HEK293 (cell line): ENCODE measurements at regions not wholly inside any gene's neighbourhood (a gene's known extent, or its start where the extent isn't known, plus 50 kb on each side); places are given as distances from the start of the nearest gene placed in this dataset.
"Not testable (repeated sequence)": the region's sequence is repeated elsewhere in the genome, so short reads cannot be mapped to it uniquely, and the experiment has no call there.

Source experiments
- CTCF ChIA-PET: fragments of 350-600 bp; formaldehyde crosslinking; extraction: SDS; loops from one replicate; lab custom pipeline; 2021; ENCODE audit warnings: antibody characterized with exemption; lab: Yijun Ruan, JAX
- POLR2A ChIA-PET: fragments of 300-600 bp; formaldehyde crosslinking; extraction: SDS; loops from one replicate; lab custom pipeline; 2020; ENCODE audit warnings: antibody characterized with exemption, inconsistent platforms; lab: Yijun Ruan, JAX
- H3K27ac ChIP-seq: fragments of 200-500 bp; sonication (Bioruptor generic); 2 replicates; pipeline ENCODE4 v1.5.1; 2014; ENCODE audit warnings: low read depth, low read length, control low read depth, inconsistent platforms; ENCODE audit errors: extremely low read depth
- H3K36me3 ChIP-seq, 2 experiments: fragments of 200-500 bp in 1 of 2; sonication (Bioruptor generic) in 1 of 2; 1 replicate in 1 of 2; 2 replicates in 1 of 2; pipeline ENCODE4 v1.5.1; 2014 to 2017; ENCODE audit warnings: inconsistent platforms in 2 of 2, low read length in 2 of 2; ENCODE audit not compliant: control insufficient read depth in 2 of 2, insufficient read depth in 1 of 2
- H3K4me1 ChIP-seq: fragments of 200-500 bp; sonication (Bioruptor generic); 2 replicates; pipeline ENCODE4 v1.5.1; 2014; ENCODE audit warnings: mild to moderate bottlenecking, low read length, inconsistent platforms; ENCODE audit not compliant: control insufficient read depth, insufficient read depth
- H3K4me3 ChIP-seq: 2 replicates; pipeline ENCODE4 v1.5.1; 2011; ENCODE audit warnings: low read depth, mild to moderate bottlenecking, control low read depth, low read length, moderate library complexity
- H3K9me3 ChIP-seq: fragments of 200-500 bp; sonication (Bioruptor generic); 2 replicates; pipeline ENCODE4 v1.5.1; 2014; ENCODE audit warnings: low read depth, low read length, inconsistent platforms; ENCODE audit not compliant: control insufficient read depth, insufficient read depth
- GLIS1 ChIP-seq: fragments of 450-650 bp; formaldehyde crosslinking; IDR thresholded peaks from 2 replicates; pipeline ENCODE4 v1.5.1; 2016; ENCODE audit warnings: missing biosample characterization, missing genetic modification characterization
- HIC1 ChIP-seq: fragments of 450-650 bp; formaldehyde crosslinking; IDR thresholded peaks from 2 replicates; pipeline ENCODE4 v1.5.1; 2016; ENCODE audit warnings: missing biosample characterization, missing genetic modification characterization
- TCF7L2 ChIP-seq: IDR thresholded peaks from 2 replicates; pipeline ENCODE4 v1.6.1; 2011; ENCODE audit warnings: low read depth, mild to moderate bottlenecking, inconsistent platforms, low read length, moderate library complexity, borderline replicate concordance
- ZBTB17 ChIP-seq: fragments of 450-650 bp; formaldehyde crosslinking; IDR thresholded peaks from 2 replicates; pipeline ENCODE4 v1.5.1; 2016; ENCODE audit warnings: missing biosample characterization, missing genetic modification characterization
- ZFHX2 ChIP-seq: fragments of 450-650 bp; formaldehyde crosslinking; conservative IDR thresholded peaks from 2 replicates; pipeline ENCODE4 v1.5.1; 2016; ENCODE audit warnings: missing biosample characterization, missing genetic modification characterization
- ZFP69B ChIP-seq: fragments of 450-650 bp; formaldehyde crosslinking; IDR thresholded peaks from 2 replicates; pipeline ENCODE4 v1.5.1; 2016; ENCODE audit warnings: missing biosample characterization, missing genetic modification characterization
- ZIC2 ChIP-seq: fragments of 450-650 bp; formaldehyde crosslinking; IDR thresholded peaks from 2 replicates; pipeline ENCODE4 v1.5.1; 2016; ENCODE audit warnings: missing biosample characterization, missing genetic modification characterization
- ZNF571 ChIP-seq: fragments of 450-650 bp; formaldehyde crosslinking; IDR thresholded peaks from 2 replicates; pipeline ENCODE4 v1.5.0; 2017; ENCODE audit warnings: missing biosample characterization, missing genetic modification characterization
- ZNF639 ChIP-seq: fragments of 450-650 bp; formaldehyde crosslinking; IDR thresholded peaks from 2 replicates; pipeline ENCODE4 v1.5.1; 2016; ENCODE audit warnings: missing biosample characterization, missing genetic modification characterization
- ZNF670 ChIP-seq: fragments of 450-650 bp; formaldehyde crosslinking; IDR thresholded peaks from 2 replicates; pipeline ENCODE4 v1.5.1; 2016; ENCODE audit warnings: missing biosample characterization, missing genetic modification characterization, low read depth
- ZNF677 ChIP-seq: fragments of 450-650 bp; IDR thresholded peaks from 2 replicates; pipeline ENCODE4 v1.5.0; 2018; ENCODE audit warnings: missing biosample characterization, mild to moderate bottlenecking, missing genetic modification characterization, moderate library complexity
- TF ChIP-seq, protein P1 (sequence below): fragments of 450-650 bp; IDR thresholded peaks from 2 replicates; pipeline ENCODE4 v1.5.1; 2018; ENCODE audit warnings: missing biosample characterization, missing genetic modification characterization

GRCh38 chr20:48400009-48400408 lies 427.8 kb downstream of the PREX1 start (continued):
- TF ChIP-seq ZNF677 (tag by site-specific recombination): no peak

- H3K4me3 ChIP-seq: no peak overlapping the region
- no peaks in the 10 kb centered on the region for H3K4me1 ChIP-seq
- TF ChIP-seq GLIS1 (tag by site-specific recombination) (peak; percentile 89), HIC1 (no peak), ZIC2 (tag by site-specific recombination) (peak; percentile 61)
- ChIA-PET POLR2A (no interaction called here), CTCF (interaction anchor here (0.5 kb wide), 1 partner anchor 69 kb away, joined by 3 read pairs; no protein-coding TSS in a partner anchor)
- no peaks in the 10 kb centered on the region for H3K9me3 ChIP-seq
- H3K36me3 ChIP-seq: no peaks in the 10 kb centered on the region
- no peak overlapping the region for H3K27ac ChIP-seq
Observed at GRCh38 chr20:48398506-48399449, 429.0 kb downstream of the PREX1 start.

DNA sequence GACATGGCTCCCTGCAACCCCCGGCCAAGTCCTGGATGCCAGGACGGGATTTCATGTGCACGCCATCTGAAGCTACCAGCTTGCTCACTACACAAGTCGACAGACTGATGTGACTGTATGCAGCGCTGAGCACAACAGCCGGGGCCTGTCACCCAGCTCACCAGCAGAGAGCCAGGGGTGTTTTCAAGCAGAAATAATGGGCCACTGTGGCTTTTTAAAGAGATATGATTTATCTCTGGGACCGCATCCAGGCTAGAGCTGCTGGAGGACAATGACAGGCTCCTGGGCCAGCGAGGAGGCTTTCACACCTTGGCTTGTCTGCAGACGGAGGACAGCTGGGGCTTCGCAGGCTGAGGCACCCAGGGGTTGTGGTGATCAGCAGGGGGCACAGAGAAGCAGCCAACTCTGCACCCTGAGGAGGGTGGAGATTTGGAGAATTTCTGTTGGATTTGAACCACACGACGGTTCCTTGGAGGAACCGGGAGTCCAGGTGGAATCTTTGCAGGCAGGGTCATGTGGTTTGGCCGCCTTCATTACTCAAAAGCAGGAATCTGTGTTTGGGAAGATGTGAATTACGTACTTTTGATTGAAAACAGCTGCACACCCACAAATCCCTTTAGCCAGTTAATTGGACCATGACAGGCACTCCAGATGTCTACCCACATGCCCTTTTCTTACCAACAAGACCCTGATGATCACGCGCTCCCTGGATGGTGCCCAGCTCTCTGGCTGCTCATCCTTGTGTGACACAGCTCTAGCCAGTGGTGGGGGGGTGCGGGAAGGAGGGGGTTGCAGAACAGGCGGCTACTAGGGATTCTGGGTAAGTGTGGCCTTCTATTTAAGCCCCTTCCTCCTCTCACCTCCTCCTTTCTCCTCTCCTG lies 430.6 kb downstream of the PREX1 start:
- H3K4me3 ChIP-seq, POLR2A ChIA-PET, H3K9me3 ChIP-seq, H3K27ac ChIP-seq, H3K36me3 ChIP-seq, H3K4me1 ChIP-seq: not testable (repeated sequence)
- CTCF ChIA-PET: interaction anchor here (1.3 kb wide), 1 partner anchor 223 kb away, joined by 3 read pairs; no protein-coding TSS in a partner anchor

GRCh38 chr20:48395816-48396546 lies 431.8 kb downstream of the PREX1 start:
- Histone ChIP-seq H3K9me3 (no peaks in the 10 kb centered on the region), H3K27ac (no peak overlapping the region), H3K36me3 (no peaks in the 10 kb centered on the region), H3K4me1 (no peaks in the 10 kb centered on the region), H3K4me3 (no peak overlapping the region)
- ChIA-PET POLR2A (no interaction called here), CTCF (interaction anchor here (0.7 to 1.8 kb wide), 2 partner anchors 718 to 732 kb away, joined by 3 to 7 read pairs; no protein-coding TSS in a partner anchor)
- TF ChIP-seq ZFP69B (tag by site-specific recombination) (no peak), TCF7L2 (no peak), ZBTB17 (tag by site-specific recombination) (no peak), ZNF571 (tag by site-specific recombination) (no peak), ZNF639 (no peak), ZFHX2 (no peak), ZNF670 (tag by site-specific recombination) (no peak)
- TF ChIP-seq, protein P1, sequence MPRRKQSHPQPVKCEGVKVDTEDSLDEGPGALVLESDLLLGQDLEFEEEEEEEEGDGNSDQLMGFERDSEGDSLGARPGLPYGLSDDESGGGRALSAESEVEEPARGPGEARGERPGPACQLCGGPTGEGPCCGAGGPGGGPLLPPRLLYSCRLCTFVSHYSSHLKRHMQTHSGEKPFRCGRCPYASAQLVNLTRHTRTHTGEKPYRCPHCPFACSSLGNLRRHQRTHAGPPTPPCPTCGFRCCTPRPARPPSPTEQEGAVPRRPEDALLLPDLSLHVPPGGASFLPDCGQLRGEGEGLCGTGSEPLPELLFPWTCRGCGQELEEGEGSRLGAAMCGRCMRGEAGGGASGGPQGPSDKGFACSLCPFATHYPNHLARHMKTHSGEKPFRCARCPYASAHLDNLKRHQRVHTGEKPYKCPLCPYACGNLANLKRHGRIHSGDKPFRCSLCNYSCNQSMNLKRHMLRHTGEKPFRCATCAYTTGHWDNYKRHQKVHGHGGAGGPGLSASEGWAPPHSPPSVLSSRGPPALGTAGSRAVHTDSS: no peak
